ENCODE measurements at regions not wholly inside any gene's neighbourhood (a gene's known extent, or its start where the extent isn't known, plus 50 kb on each side); places are given as distances from the start of the nearest gene placed in this dataset.

GRCh38 chr12:77115471-77115870 is 50.1 kb upstream of the E2F7 start:
- TF ChIP-seq EZH2phosphoT487 (IDR thresholded peaks at IDR 0.05; ENCODE audit: low read depth) (no peak), CTCF (IDR thresholded peaks at IDR 0.05; ENCODE audit: low read depth, low read length) (no peak)
- Histone ChIP-seq H3K27me3 (ENCODE audit: low read depth, low read length) (no peaks in the 10 kb centered on the region), H3K9ac (ENCODE audit: low read length) (no peak overlapping the region), H3K4me2 (ENCODE audit: low read length) (no peak overlapping the region), H3K4me1 (ENCODE audit: low read length) (no peaks in the 10 kb centered on the region), H3K79me2 (ENCODE audit: low read length) (no peaks in the 10 kb centered on the region), H3K36me3 (replicated peaks; ENCODE audit: low read depth, low read length) (no peaks in the 10 kb centered on the region), H3K27ac (ENCODE audit: low read length) (no peak overlapping the region), H2AFZ (ENCODE audit: low read depth, low read length) (no peak overlapping the region), H4K20me1 (ENCODE audit: insufficient read depth, low read length) (no peaks in the 10 kb centered on the region), H3K4me3 (ENCODE audit: low read length) (no peak overlapping the region), H3K9me3 (ENCODE audit: insufficient read depth, low read length) (no peaks in the 10 kb centered on the region)
